HepG2 (cell line): ENCODE measurements at regions not wholly inside any gene's neighbourhood (a gene's known extent, or its start where the extent isn't known, plus 50 kb on each side); places are given as distances from the start of the nearest gene placed in this dataset.

Experiments
- ATAC-seq: fragments of 200-7000 bp; cut with Tn5 transposase; 3 replicates; pipeline ENCODE4 v1.9.1; 2020; ENCODE audit warnings: mild to moderate bottlenecking, moderate library complexity
- BruUV-seq: library from RNA; stranded (reverse); fragments of 400-500 nt; replicated peaks from 2 replicates; lab custom pipeline; 2021; lab: Mats Ljungman, UMichigan
- CTCF ChIA-PET: fragments of 300-600 bp; formaldehyde crosslinking; extraction: SDS; loops from one replicate; lab custom pipeline; 2021; ENCODE audit warnings: low total read pairs, inconsistent platforms, low intra/inter-chr PET ratio; lab: Yijun Ruan, JAX
- POLR2A ChIA-PET: fragments of 350-600 bp; sonication (Branson Sonifier 250); formaldehyde crosslinking; loops from one replicate; lab custom pipeline; 2020; ENCODE audit warnings: antibody characterized with exemption, inconsistent platforms; lab: Yijun Ruan, JAX
- DNase-seq: peaks from one replicate; pipeline ENCODE4 v3.0.0-alpha.2; 2015; ENCODE audit warnings: low spot score
- FAIRE-seq: peaks from 3 replicates; lab custom pipeline; 2011; peaks lifted over from hg19 to GRCh38; lab: Jason Lieb, UNC
- H2AFZ ChIP-seq: one replicate; pipeline ENCODE4 v1.6.1; 2011; ENCODE audit warnings: low read length, inconsistent platforms
- H3K27ac ChIP-seq: fragments of 300-600 bp; 3 replicates; pipeline ENCODE4 v1.8.0; 2011; ENCODE audit warnings: mixed run types, mild to moderate bottlenecking, mixed read lengths, low read length, inconsistent platforms; ENCODE audit not compliant: insufficient read depth; ENCODE audit errors: extremely low read length
- H3K27me3 ChIP-seq, 2 experiments: fragments of 200-600 bp in 1 of 2; 2 replicates in 1 of 2; 3 replicates in 1 of 2; pipeline versions ENCODE4 v1.6.0 to v1.8.0; 2011; ENCODE audit warnings: low read length in 2 of 2, mild to moderate bottlenecking in 2 of 2, moderate library complexity in 2 of 2, inconsistent platforms in 1 of 2; ENCODE audit not compliant: insufficient read depth in 2 of 2, control insufficient read depth in 1 of 2
- H3K36me3 ChIP-seq, 2 experiments: fragments of 200-600 bp in 1 of 2; replicated peaks in 1 of 2; 2 replicates in 1 of 2; 3 replicates in 1 of 2; pipeline versions ENCODE4 v1.5.1 to v1.8.0; 2011; ENCODE audit warnings: low read length in 2 of 2, inconsistent platforms in 1 of 2; ENCODE audit not compliant: insufficient read depth in 2 of 2, control insufficient read depth in 1 of 2
- H3K4me1 ChIP-seq: 2 replicates; pipeline ENCODE4 v1.5.1; 2012; ENCODE audit warnings: low read length, inconsistent platforms; ENCODE audit not compliant: insufficient read depth
- H3K4me2 ChIP-seq: 2 replicates; pipeline ENCODE4 v1.6.0; 2011; ENCODE audit warnings: low read depth, low read length, inconsistent platforms
- H3K4me3 ChIP-seq, 3 experiments: fragments of 200-600 bp in 1 of 3; sonication (generic), shearing (Covaris generic) in 1 of 3; replicated peaks in 1 of 3; 2 replicates each; pipeline ENCODE4 v1.5.1; 2011 to 2016; ENCODE audit warnings: low read length in 3 of 3, inconsistent platforms in 2 of 3, low read depth in 2 of 3, mild to moderate bottlenecking in 2 of 3, control low read depth in 1 of 3, mixed read lengths in 1 of 3; ENCODE audit not compliant: insufficient read depth in 1 of 3
- H3K79me2 ChIP-seq: one replicate; pipeline ENCODE4 v1.6.1; 2011; ENCODE audit warnings: low read length, inconsistent platforms; ENCODE audit not compliant: insufficient read depth
- H3K9ac ChIP-seq: 2 replicates; pipeline ENCODE4 v1.6.0; 2011; ENCODE audit warnings: mild to moderate bottlenecking, low read depth, low read length, inconsistent platforms; ENCODE audit not compliant: insufficient read depth
- H3K9me3 ChIP-seq: 2 replicates; pipeline ENCODE4 v1.5.1; 2012; ENCODE audit warnings: mild to moderate bottlenecking, low read length
- H4K20me1 ChIP-seq: 2 replicates; pipeline ENCODE4 v1.6.0; 2011; ENCODE audit warnings: inconsistent platforms, mild to moderate bottlenecking, low read length, moderate library complexity; ENCODE audit not compliant: insufficient read depth
- ADNP ChIP-seq: sonication (generic); formaldehyde crosslinking; IDR thresholded peaks from 2 replicates; pipeline ENCODE4 v1.4.0; 2020; ENCODE audit warnings: missing genetic modification reagents
- CBX2 ChIP-seq, 2 experiments: fragments of 200-600 bp in 1 of 2; sonication (generic); formaldehyde crosslinking in 1 of 2; IDR thresholded peaks; 2 replicates each; pipeline versions ENCODE4 v1.7.0 to v1.8.1; 2018 to 2022; ENCODE audit warnings: low read depth in 2 of 2, low read length in 1 of 2, mild to moderate bottlenecking in 1 of 2, missing genetic modification reagents in 1 of 2
- CSRNP1 ChIP-seq: sonication (generic); formaldehyde crosslinking; IDR thresholded peaks from 2 replicates; pipeline ENCODE4 v1.8.1; 2023; ENCODE audit warnings: mild to moderate bottlenecking, missing genetic modification reagents
- RBAK ChIP-seq: sonication (generic); formaldehyde crosslinking; IDR thresholded peaks from 2 replicates; pipeline ENCODE4 v1.5.1; 2020; ENCODE audit warnings: mild to moderate bottlenecking, missing genetic modification reagents
- RBM39 ChIP-seq: fragments of 200-400 bp; formaldehyde crosslinking; IDR thresholded peaks from one replicate; pipeline ENCODE4 v1.6.1; 2018; ENCODE audit warnings: antibody characterized with exemption, mild to moderate bottlenecking, low read depth, low read length; ENCODE audit not compliant: poor library complexity, severe bottlenecking
- ZBTB38 ChIP-seq: sonication (generic); formaldehyde crosslinking; IDR thresholded peaks from 2 replicates; pipeline ENCODE4 v1.5.1; 2020; ENCODE audit warnings: mild to moderate bottlenecking, missing genetic modification reagents
- ZNF362 ChIP-seq: sonication (generic); formaldehyde crosslinking; IDR thresholded peaks from 2 replicates; pipeline ENCODE4 v1.4.0; 2020; ENCODE audit warnings: missing genetic modification reagents, mild to moderate bottlenecking, borderline replicate concordance
- ZNF496 ChIP-seq: sonication (generic); formaldehyde crosslinking; IDR thresholded peaks from 2 replicates; pipeline ENCODE4 v1.8.1; 2023; ENCODE audit warnings: mild to moderate bottlenecking, moderate library complexity, missing genetic modification reagents; ENCODE audit not compliant: insufficient replicate concordance
- WGBS: methylation state at CpG from one replicate; pipeline ENCODE4 v1.1.6; 2017; ENCODE audit warnings: low lambda C conversion rate; 5-methylcytosine and 5-hydroxymethylcytosine counted together
- in situ Hi-C: cut with HindIII; loops from 2 replicates; pipeline ENCODE4 v1.10.0; 2017; ENCODE audit warnings: low pct_unique_long_range_greater_than_20kb; ENCODE audit not compliant: extremely low pct_ligation_motif_present
- intact Hi-C: fragments of 100-400 bp; cut with micrococcal nuclease; formaldehyde crosslinking; loops from one replicate; pipeline ENCODE4 v1.10.0; 2022; ENCODE audit not compliant: unreplicated experiment
- TF ChIP-seq, protein P1 (sequence below): sonication (generic); formaldehyde crosslinking; IDR thresholded peaks from 2 replicates; pipeline ENCODE4 v1.4.0; 2020; ENCODE audit warnings: missing genetic modification reagents

GRCh38 chr1:209445576-209445975 lies 137.9 kb upstream of the CAMK1G start:
- no peak for TF ChIP-seq RBM39
- no peak for TF ChIP-seq RBAK (CRISPR knock-in tag)
- TF ChIP-seq ZNF496 (CRISPR knock-in tag): no peak
- TF ChIP-seq CSRNP1: no peak
- TF ChIP-seq ZBTB38 (CRISPR knock-in tag): no peak
- TF ChIP-seq CBX2 (IDR thresholded peaks at IDR 0.05; ENCODE audit: low read depth, low read length): no peak
- TF ChIP-seq CBX2 (CRISPR knock-in tag; IDR thresholded peaks at IDR 0.05; ENCODE audit: low read depth): no peak
- no peak for TF ChIP-seq ADNP (CRISPR knock-in tag)
- TF ChIP-seq ZNF362: no peak
- TF ChIP-seq, protein P1, sequence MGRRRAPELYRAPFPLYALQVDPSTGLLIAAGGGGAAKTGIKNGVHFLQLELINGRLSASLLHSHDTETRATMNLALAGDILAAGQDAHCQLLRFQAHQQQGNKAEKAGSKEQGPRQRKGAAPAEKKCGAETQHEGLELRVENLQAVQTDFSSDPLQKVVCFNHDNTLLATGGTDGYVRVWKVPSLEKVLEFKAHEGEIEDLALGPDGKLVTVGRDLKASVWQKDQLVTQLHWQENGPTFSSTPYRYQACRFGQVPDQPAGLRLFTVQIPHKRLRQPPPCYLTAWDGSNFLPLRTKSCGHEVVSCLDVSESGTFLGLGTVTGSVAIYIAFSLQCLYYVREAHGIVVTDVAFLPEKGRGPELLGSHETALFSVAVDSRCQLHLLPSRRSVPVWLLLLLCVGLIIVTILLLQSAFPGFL (CRISPR knock-in tag): no peak
- intact Hi-C loops: no loop called here

More at GRCh38 chr1:209445576-209445975, 137.9 kb upstream of the CAMK1G start:
- no peaks in the 10 kb centered on the region for H3K36me3 ChIP-seq
- H3K4me1 ChIP-seq: no peaks in the 10 kb centered on the region
- no peak for DNase-seq
- 0% methylated on average over 4 of the region's 5 CpGs for WGBS
- H3K79me2 ChIP-seq: no peaks in the 10 kb centered on the region
- H3K9ac ChIP-seq: no peak overlapping the region
- no peak for ATAC-seq
- H3K27me3 ChIP-seq: no peaks in the 10 kb centered on the region
- ChIA-PET CTCF (no interaction called here), POLR2A (no interaction called here)
- no peak overlapping the region for H2AFZ ChIP-seq
- H3K4me2 ChIP-seq: no peak overlapping the region
- H3K27ac ChIP-seq: no peak overlapping the region
- no peak for FAIRE-seq
- BruUV-seq: no TSS peak
- H3K4me3 ChIP-seq: no peak overlapping the region
- in situ Hi-C loops: no loop called here
- H4K20me1 ChIP-seq: no peaks in the 10 kb centered on the region
- H3K9me3 ChIP-seq: no peaks in the 10 kb centered on the region
